ENCODE measurements at regions not wholly inside any gene's neighbourhood (a gene's known extent, or its start where the extent isn't known, plus 50 kb on each side); places are given as distances from the start of the nearest gene placed in this dataset.

- H2AFZ ChIP-seq (ENCODE audit: low read depth) = no peak overlapping the region
- peaks cover 0 to 21% of the 10 kb centered on the region in 2 experiments; a peak in 1 of 4 replicates for H3K4me1 ChIP-seq (ENCODE audit: control insufficient read depth in 1 of 2, insufficient read depth in 2 of 2, low read depth in 1 of 2, low read length in 1 of 2)
- H3K9me3 ChIP-seq = no peaks in the 10 kb centered on the region
- H3K27me3 ChIP-seq (ENCODE audit: insufficient read depth) = no peaks in the 10 kb centered on the region; the same call in 1 of the 2 replicates
- POLR2A ChIA-PET = no interaction called here
- TF ChIP-seq USF2 (IDR thresholded peaks at IDR 0.05; ENCODE audit: borderline replicate concordance, low read depth, low read length) (no peak), RFX5 (IDR thresholded peaks at IDR 0.05; ENCODE audit: low read length) (no peak), YY1 (IDR thresholded peaks at IDR 0.05; ENCODE audit: low read depth) (no peak), MEF2A (IDR thresholded peaks at IDR 0.05; ENCODE audit: borderline replicate concordance, low read depth) (no peak), POLR2AphosphoS5 (IDR thresholded peaks at IDR 0.05; ENCODE audit: low read depth, low read length) (no peak), CHD2 (IDR thresholded peaks at IDR 0.05; ENCODE audit: low read length, partially characterized antibody) (no peak), TCF12 (IDR thresholded peaks at IDR 0.05) (no peak), JUND (IDR thresholded peaks at IDR 0.05) (no peak), RXRA (IDR thresholded peaks at IDR 0.05; ENCODE audit: borderline replicate concordance, low read depth) (no peak), RCOR1 (IDR thresholded peaks at IDR 0.05; ENCODE audit: low read length) (no peak), ZBTB33 (IDR thresholded peaks at IDR 0.05; ENCODE audit: borderline replicate concordance, low read depth) (no peak), TAF1 (IDR thresholded peaks at IDR 0.05; ENCODE audit: borderline replicate concordance, low read depth, low read length) (no peak), RAD21 (IDR thresholded peaks at IDR 0.05; ENCODE audit: low read length) (no peak), GATA2 (CRISPR knock-in tag; IDR thresholded peaks at IDR 0.05) (no peak), IRF3 (IDR thresholded peaks at IDR 0.05; ENCODE audit: low read depth, low read length) (no peak), FOXJ3 (CRISPR knock-in tag; IDR thresholded peaks at IDR 0.05) (no peak), REST (IDR thresholded peaks at IDR 0.05; ENCODE audit: low read depth, low read length) (no peak)
- peaks cover 16% of the 10 kb centered on the region for H3F3A ChIP-seq (replicated peaks; ENCODE audit: insufficient read depth)
- CTCF ChIA-PET = no interaction called here
- no peak overlapping the region for H3K4me3 ChIP-seq (ENCODE audit: low read depth in 2 of 2, low read length in 1 of 2)
- H3K27ac ChIP-seq (ENCODE audit: low read depth in 2 of 2, low read length in 1 of 2) = no peak overlapping the region
- H4K20me1 ChIP-seq (ENCODE audit: insufficient read depth) = no peaks in the 10 kb centered on the region
- H3K9me2 ChIP-seq = no peaks in the 10 kb centered on the region
- WGBS (ENCODE audit: low lambda C conversion rate) = 5% methylated on average over 5 of the region's 5 CpGs
- no peaks in the 10 kb centered on the region for H3K36me3 ChIP-seq (replicated peaks in 1 of 2; ENCODE audit: control insufficient read depth in 1 of 2, insufficient read depth in 2 of 2, low read length in 1 of 2)
- H3K9ac ChIP-seq = no peak overlapping the region
- DNase-seq = no peak
- no peaks in the 10 kb centered on the region for H3K79me2 ChIP-seq (ENCODE audit: insufficient read depth)
- H3K4me2 ChIP-seq = no peak overlapping the region
Observed at GRCh38 chr5:30100148-30100713, 1093.3 kb upstream of the CDH6 start.

Measured in SK-N-SH (cell line).